Left kidney (tissue), 1 donor: ENCODE measurements at regions not wholly inside any gene's neighbourhood (a gene's known extent, or its start where the extent isn't known, plus 50 kb on each side); places are given as distances from the start of the nearest gene placed in this dataset.
"Not testable (repeated sequence)": the region's sequence is repeated elsewhere in the genome, so short reads cannot be mapped to it uniquely, and the experiment has no call there.

Source experiments
- DNase-seq: peaks from one replicate; pipeline ENCODE4 v3.0.0-alpha.2; 2013

GRCh38 chr20:25864963-25865714, 168.5 kb upstream of the ZNF337 start:
- not testable (repeated sequence) for DNase-seq

DNA sequence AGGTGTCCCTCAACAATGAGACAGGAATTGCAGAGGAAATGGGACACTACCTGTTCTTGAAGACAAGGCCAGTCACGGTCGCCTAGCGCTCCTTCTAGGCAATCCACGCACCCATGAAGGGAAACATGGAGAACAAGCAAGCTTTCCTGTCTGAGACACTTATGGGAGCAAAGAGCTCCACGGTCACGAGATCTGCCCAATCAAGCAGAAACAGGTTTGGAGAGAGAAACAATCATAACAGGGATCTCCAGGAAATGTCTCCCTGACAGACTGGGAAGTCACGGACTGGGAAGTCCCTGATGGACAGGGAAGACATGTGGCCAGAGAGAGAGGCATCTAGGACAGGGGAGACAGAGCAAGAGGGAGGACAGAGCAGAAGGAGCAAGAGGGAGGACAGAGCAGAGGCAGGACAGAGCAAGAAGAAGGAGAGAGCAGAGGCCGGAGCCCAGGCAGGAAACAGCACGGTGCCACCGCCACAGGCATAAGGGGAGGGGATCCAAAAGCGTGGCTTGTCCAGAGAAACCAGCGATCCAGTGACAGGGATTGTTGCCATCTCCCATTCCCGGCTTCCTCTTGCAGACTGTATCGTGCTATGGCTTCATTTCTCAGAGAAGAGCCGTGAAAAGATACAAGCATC, 167.8 kb upstream of the ZNF337 start:
- no peak for DNase-seq

- no peak for DNase-seq
Observed at GRCh38 chr20:25863536-25864325, 167.1 kb upstream of the ZNF337 start.

GRCh38 chr20:25862967-25863530, 166.4 kb upstream of the ZNF337 start:
- peak; percentile 76 for DNase-seq

DNA sequence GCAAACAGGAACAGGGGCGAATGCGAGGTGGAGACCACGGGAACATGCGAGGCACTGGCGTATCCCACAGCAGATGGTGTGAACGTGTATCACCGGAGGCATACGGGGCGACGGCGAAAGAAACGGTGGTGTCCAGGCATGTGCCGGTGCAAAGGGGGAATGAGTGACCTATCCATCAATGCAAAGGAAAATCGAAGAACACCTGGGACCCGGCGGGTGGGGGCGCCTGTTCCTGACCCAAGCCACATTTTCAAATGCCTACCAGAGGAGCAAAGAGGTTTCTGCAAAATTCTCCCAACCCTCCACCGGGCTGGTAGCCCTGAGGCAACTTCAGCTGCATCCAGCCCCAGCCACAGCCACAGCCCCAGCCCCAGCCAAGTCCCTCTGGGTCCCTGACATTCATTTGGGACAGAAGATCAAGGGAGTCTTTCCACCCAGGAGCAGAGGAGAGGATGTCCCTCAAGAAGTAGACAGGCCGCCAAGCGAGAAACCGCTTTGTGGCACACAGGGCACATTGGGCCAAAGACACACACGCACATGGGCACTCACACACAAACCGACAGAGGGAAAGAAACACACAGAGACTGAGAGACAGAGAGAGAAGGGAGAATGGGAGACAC, 164.0 kb upstream of the ZNF337 start:
- no peak for DNase-seq

- DNase-seq, result no peak
Observed at GRCh38 chr20:25859649-25860530, 163.2 kb upstream of the ZNF337 start.

- DNase-seq, result no peak
Observed at GRCh38 chr20:25858495-25859425, 162.1 kb upstream of the ZNF337 start.

DNA sequence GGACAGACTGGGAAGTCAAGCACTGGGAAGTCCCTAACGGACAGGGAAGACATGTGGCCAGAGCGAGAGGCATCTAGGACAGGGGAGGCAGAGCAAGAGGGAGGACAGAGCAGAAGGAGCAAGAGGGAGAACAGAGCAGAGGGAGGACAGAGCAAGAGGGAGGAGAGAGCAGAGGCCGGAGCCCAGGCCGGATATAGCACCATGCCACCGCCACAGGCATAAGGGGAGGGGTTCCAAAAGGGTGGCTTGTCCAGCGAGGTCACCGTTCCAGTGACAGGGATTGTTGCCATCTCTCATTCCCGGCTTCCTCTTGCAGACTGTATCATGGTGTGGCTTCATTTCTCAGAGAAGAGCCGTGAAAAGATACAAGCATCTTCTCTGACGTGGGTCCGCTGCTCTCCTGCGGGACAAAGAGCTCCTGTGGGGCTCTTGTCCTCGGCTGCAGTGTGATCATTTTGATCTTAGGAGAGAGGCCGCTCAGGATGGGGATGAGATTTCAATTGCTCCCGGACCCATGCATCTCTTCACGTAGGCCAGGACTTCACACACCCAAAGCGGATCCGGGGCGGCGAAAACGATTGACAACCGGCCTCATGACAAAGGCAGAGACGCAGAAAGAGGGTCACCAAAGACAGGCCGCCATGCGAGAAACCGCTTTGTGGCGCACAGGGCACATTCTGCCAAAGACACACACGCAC, 160.6 kb upstream of the ZNF337 start:
- DNase-seq, result not testable (repeated sequence)

GRCh38 chr20:25856256-25856884, 159.7 kb upstream of the ZNF337 start:
- no peak for DNase-seq

GRCh38 chr20:25855451-25856156, 159.0 kb upstream of the ZNF337 start:
- DNase-seq, result not testable (repeated sequence)

- not testable (repeated sequence) for DNase-seq
Observed at GRCh38 chr20:25854666-25855065, 158.0 kb upstream of the ZNF337 start.

DNA sequence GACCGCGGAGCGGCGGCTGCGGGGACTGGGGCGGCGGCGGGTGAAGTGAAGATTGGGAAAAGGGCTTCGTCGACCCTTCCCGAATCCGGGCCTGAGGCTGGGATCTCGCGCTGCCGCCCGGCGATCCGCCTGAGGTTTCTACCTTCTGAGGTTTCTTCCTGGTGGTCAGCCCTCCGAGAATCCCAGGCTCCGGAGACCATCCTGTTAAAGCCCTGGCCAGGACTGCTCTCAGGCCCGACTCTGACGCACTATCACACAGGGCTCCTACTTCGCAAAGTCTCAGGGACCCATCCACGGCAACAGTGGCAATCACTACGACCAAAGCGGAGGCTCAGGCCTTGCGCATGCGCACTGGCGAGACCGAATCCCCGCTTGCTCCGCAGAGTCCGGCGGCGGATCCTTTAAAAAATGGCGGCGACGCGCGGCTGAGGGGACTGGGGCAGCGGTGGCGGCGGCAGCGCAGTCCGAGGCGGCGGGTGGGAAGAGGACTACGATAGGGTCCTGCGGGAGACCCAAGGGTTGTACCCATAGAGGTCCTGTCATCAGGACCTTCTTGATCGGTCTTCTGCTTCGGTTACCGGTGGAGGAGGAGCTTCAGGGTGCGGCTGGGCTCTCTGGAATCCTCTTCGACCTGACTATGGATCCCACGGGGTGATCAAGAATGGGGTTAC, 157.2 kb upstream of the ZNF337 start:
- not testable (repeated sequence) for DNase-seq

DNA sequence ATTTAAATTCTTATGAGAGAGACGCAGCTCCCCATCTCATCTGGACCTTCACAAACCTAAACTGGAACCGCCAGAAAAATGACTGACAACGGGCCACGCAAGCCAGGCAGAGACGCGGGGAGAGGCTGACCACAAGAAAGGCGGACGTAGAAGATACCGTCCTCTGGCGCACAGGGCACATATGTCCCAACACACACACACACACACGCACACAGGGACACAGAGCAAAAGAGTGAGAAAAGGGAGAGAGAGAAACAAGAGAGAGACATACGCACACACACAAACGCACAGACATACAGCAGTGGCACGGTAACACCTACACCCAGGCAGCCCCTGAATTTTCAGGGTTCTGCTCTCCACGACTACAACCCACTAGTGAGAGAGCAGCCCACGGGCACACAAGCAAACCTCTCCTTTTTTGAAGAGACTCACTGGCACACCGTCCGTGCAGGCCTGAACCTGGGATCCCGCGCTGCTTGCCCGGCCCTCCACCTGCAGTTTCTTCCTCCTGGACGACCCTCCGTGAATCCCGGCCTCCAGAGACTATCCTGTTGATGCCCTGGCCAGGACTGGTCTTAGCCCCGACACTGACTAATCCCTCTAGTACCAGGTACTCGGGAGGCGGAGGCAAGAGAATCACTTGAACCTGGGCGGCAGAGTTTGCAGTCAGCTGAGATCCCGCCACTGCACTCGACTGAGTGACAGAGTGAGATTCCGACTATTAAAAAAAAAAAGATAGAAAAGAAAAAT, 156.5 kb upstream of the ZNF337 start:
- DNase-seq, result not testable (repeated sequence)

GRCh38 chr20:25850133-25850532, 153.5 kb upstream of the ZNF337 start:
- DNase-seq, result not testable (repeated sequence)

GRCh38 chr20:25848222-25848621, 151.6 kb upstream of the ZNF337 start:
- DNase-seq, result no peak

DNA sequence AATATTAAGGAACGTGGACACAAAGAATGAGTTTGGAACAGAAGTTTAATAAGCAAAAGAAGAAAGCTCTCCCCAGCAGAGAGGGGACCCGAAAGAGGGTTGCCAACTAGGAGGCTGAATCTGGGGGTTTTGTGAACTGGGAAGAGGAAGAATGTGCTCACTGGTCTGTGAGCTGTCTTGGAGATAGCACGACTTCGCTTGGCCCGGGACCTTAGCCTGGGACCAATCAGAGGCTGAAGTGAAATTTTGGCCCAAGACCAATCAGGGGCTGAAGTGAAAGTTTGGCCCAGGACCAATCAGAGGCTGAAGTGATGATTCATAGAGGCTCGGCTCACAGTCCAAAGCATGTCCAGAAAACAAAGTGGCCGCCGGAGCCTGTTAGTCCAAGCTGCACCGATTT, 148.0 kb upstream of the ZNF337 start:
- DNase-seq, result not testable (repeated sequence)

DNA sequence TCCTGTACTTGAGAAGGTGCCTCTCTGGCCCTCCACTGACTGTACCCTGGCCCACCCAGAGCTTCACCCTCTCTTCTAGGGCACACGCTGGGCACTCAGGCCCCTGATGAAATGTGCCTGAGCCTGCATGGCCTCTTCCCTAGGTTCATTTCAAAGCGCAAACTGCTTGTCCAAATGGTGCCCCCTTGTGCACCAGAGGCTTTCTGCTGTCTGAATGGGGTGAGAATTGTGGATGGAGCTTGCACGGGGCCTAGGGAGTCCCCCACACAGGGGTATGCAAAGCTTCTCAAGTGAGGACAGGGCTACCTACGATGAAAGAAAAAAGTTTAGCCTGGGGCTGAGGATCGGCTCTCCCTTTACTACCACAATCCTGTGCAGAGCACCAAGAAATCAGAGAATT, 116.9 kb upstream of the ZNF337 start:
- not testable (repeated sequence) for DNase-seq
